Adrenal gland (tissue), 9 donors: ENCODE measurements at regions not wholly inside any gene's neighbourhood (a gene's known extent, or its start where the extent isn't known, plus 50 kb on each side); places are given as distances from the start of the nearest gene placed in this dataset.

Experiments
- DNase-seq, 7 donors: peaks; one replicate each; pipeline ENCODE4 v3.0.0-alpha.2; 2019 to 2020
- H3K27ac ChIP-seq, 5 donors: fragments of 200-600 bp; sonication (generic) in 4 of 5; 1 replicate in 3 of 5; 2 replicates in 2 of 5; pipeline versions ENCODE4 v1.5.1 to v1.8.0; 2016 to 2020; ENCODE audit warnings: mild to moderate bottlenecking in 1 of 5
- H3K27me3 ChIP-seq: fragments of 200-600 bp; 2 replicates; pipeline ENCODE4 v1.8.0; 2021
- H3K36me3 ChIP-seq, 2 donors: fragments of 200-600 bp; replicated peaks in 1 of 2; 1 replicate in 1 of 2; 2 replicates in 1 of 2; pipeline versions ENCODE4 v1.5.1 to v1.8.0; 2018 to 2022
- H3K4me1 ChIP-seq, 2 donors: fragments of 200-600 bp; replicated peaks in 1 of 2; 1 replicate in 1 of 2; 2 replicates in 1 of 2; pipeline versions ENCODE4 v1.5.1 to v1.8.0; 2018 to 2021
- H3K4me3 ChIP-seq, 4 donors: fragments of 200-600 bp; sonication (generic) in 3 of 4; one replicate each; pipeline ENCODE4 v1.5.1; 2016 to 2018
- H3K9me3 ChIP-seq, 3 donors: fragments of 200-600 bp; sonication (generic) in 1 of 3; replicated peaks in 1 of 3; 1 replicate in 2 of 3; 2 replicates in 1 of 3; pipeline versions ENCODE4 v1.5.1 to v1.8.0; 2016 to 2021
- POLR2A ChIP-seq, 2 donors: fragments of 450-650 bp; IDR thresholded peaks; one replicate each; pipeline ENCODE4 v1.6.1; 2017; ENCODE audit warnings: antibody characterized with exemption in 2 of 2, mild to moderate bottlenecking in 2 of 2, moderate library complexity in 1 of 2
- WGBS, 4 donors: extraction: QIAGEN DNeasy Blood & Tissue Kit in 2 of 4; methylation state at CpG; one replicate each; pipeline versions ENCODE4 v1.1.5 to v1.1.7; 2013 to 2017; 5-methylcytosine and 5-hydroxymethylcytosine counted together
- intact Hi-C, 2 donors: fragments of 100-400 bp; cut with DNase I; formaldehyde crosslinking; loops; one replicate each; pipeline versions ENCODE4 v1.14.1 to v1.15.0; 2022 to 2023
- TF ChIP-seq, protein P1 (sequence below), 6 experiments: fragments of 450-650 bp in 4 of 6; fragments of 200-600 bp in 2 of 6; sonication (generic) in 1 of 6; IDR thresholded peaks; 1 replicate in 5 of 6; 2 replicates in 1 of 6; pipeline versions ENCODE4 v1.5.1 to v1.8.0; 2016 to 2021; ENCODE audit warnings: antibody characterized with exemption in 6 of 6, mild to moderate bottlenecking in 2 of 6, moderate library complexity in 1 of 6
- donor health status: healthy with polysubstance abuse.
- donor health status: Bipolar disorder and iron deficiency.
- donor health status: DM: yes; HTN: yes; CAD: no.
- donor health status: DM: no; HTN: no; CAD: no.
- donor health status: DM: no; HTN: no; CAD: no.

DNA sequence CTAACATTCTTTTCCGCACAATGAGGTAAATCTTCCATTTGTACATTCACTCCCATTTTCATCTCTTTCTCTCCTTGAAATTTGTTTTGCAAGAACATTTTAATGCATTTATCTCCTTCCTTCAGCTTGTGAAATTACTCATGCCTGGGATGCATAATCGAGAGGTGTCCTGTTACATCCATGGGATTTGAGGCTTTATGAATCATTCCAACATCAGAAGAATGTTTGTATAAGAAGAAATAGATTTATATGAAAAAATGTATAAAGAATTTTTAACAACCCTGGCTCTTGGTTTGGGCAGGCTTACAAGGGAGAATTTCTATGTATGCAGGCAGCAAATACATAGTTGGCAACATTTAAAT is 93.2 kb upstream of the MBNL1 start:
- intact Hi-C loops, result no loop called here
- Histone ChIP-seq H3K4me1 (no peaks in the 10 kb centered on the region), H3K4me3 (no peak overlapping the region), H3K27me3 (no peaks in the 10 kb centered on the region), H3K36me3 (no peaks in the 10 kb centered on the region), H3K27ac (no peak overlapping the region), H3K9me3 (no peaks in the 10 kb centered on the region)
- TF ChIP-seq, protein P1, sequence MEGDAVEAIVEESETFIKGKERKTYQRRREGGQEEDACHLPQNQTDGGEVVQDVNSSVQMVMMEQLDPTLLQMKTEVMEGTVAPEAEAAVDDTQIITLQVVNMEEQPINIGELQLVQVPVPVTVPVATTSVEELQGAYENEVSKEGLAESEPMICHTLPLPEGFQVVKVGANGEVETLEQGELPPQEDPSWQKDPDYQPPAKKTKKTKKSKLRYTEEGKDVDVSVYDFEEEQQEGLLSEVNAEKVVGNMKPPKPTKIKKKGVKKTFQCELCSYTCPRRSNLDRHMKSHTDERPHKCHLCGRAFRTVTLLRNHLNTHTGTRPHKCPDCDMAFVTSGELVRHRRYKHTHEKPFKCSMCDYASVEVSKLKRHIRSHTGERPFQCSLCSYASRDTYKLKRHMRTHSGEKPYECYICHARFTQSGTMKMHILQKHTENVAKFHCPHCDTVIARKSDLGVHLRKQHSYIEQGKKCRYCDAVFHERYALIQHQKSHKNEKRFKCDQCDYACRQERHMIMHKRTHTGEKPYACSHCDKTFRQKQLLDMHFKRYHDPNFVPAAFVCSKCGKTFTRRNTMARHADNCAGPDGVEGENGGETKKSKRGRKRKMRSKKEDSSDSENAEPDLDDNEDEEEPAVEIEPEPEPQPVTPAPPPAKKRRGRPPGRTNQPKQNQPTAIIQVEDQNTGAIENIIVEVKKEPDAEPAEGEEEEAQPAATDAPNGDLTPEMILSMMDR (IDR thresholded peaks at IDR 0.05), result no peak
- TF ChIP-seq POLR2A (IDR thresholded peaks at IDR 0.05), result no peak
- 64 to 77% (median 70%) methylated on average over 2 of the region's 2 CpGs for WGBS, 4 donors
- no peak for DNase-seq

DNA sequence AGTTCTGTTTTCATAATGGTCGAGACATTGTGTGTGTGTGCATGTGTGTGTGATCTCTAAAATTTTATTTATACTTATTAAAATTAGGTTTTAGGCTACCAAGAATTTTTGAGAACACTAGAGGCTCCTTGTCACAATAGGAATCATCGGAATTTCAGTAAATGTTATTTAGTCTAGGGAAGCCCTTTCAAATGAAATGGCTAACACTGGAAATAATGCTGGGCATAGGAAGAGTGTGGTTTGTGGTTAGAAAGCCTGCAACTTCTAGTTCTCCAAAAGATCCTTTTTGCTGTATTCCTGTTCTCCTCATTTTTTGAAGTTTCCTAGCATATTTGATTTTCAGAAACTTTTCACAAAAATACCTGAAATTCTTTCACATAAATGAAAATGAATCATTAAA is 92.5 kb upstream of the MBNL1 start:
- TF ChIP-seq, protein P1 (IDR thresholded peaks at IDR 0.05), result no peak
- TF ChIP-seq POLR2A (IDR thresholded peaks at IDR 0.05), result no peak
- Histone ChIP-seq H3K36me3 (no peaks in the 10 kb centered on the region), H3K27me3 (no peaks in the 10 kb centered on the region), H3K4me3 (no peak overlapping the region), H3K27ac (no peak overlapping the region), H3K9me3 (no peaks in the 10 kb centered on the region), H3K4me1 (no peaks in the 10 kb centered on the region)
- no peak for DNase-seq
- intact Hi-C loops, result no loop called here
- WGBS, 4 donors, result 61 to 78% (median 67%) methylated on average over 2 of the region's 2 CpGs

DNA sequence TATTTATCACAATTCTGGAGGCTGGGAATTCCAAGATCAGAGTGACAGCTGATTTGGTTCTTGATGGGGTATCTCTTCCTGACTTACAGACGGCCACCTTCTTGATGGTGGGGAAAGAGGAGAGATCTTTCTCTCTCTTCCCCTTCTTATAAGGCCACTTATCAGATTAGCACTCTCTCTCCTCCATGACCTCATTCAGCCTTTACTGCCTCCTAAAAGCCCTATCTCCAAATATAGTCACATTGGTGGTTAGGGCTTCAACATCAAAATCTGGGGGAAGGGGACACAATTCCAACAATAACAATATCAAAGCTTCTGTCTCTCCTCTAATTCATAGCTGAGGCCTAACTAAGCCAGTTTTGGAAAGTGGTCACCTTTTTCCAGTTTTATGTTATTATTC is 91.7 kb upstream of the MBNL1 start:
- intact Hi-C loops, result no loop called here
- H3K27ac ChIP-seq, result no peak overlapping the region
- no peak for DNase-seq
- H3K36me3 ChIP-seq, result no peaks in the 10 kb centered on the region
- H3K9me3 ChIP-seq, result no peaks in the 10 kb centered on the region
- H3K4me1 ChIP-seq, result no peaks in the 10 kb centered on the region
- H3K27me3 ChIP-seq, result no peaks in the 10 kb centered on the region
- no peak overlapping the region for H3K4me3 ChIP-seq
- no peak for TF ChIP-seq POLR2A (IDR thresholded peaks at IDR 0.05)
- TF ChIP-seq, protein P1 (IDR thresholded peaks at IDR 0.05), result no peak
- WGBS, 4 donors, result 74 to 91% (median 85%) methylated on average over 1 of the region's 1 CpG

DNA sequence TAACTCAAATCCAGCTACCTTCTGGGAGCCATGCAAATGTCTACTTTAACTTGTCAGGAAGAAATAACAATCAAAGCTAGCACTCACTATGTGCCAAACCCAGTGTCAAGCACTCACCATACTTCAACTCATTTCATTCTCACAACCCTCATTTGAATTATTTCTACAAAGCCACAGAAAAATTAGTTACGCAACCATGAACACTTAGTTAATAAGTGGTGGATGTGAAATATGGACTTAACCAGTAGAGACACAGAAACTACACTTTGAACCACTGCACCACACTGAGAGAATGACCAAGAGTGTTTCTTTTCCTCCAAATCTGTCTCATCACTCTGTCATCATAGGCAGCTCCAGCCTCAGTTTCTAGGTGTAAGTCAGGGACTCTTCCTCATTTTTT is 91.0 kb upstream of the MBNL1 start:
- Histone ChIP-seq H3K9me3 (no peaks in the 10 kb centered on the region), H3K4me1 (no peaks in the 10 kb centered on the region), H3K36me3 (no peaks in the 10 kb centered on the region), H3K4me3 (no peak overlapping the region), H3K27me3 (no peaks in the 10 kb centered on the region), H3K27ac (no peak overlapping the region)
- intact Hi-C loops, result no loop called here
- no peak for TF ChIP-seq POLR2A (IDR thresholded peaks at IDR 0.05)
- TF ChIP-seq, protein P1 (IDR thresholded peaks at IDR 0.05), result no peak
- 85 to 95% (median 93%) methylated on average over 1 of the region's 1 CpG for WGBS, 4 donors
- no peak for DNase-seq
